HAP-1 (cell line): ENCODE measurements at regions not wholly inside any gene's neighbourhood (a gene's known extent, or its start where the extent isn't known, plus 50 kb on each side); places are given as distances from the start of the nearest gene placed in this dataset.

Experiments
- DNase-seq, 2 experiments: peaks; one replicate each; pipeline ENCODE4 v3.0.0-alpha.2; 2016 to 2020; ENCODE audit warnings: low spot score in 2 of 2
- H3K27me3 ChIP-seq: fragments of 250-450 bp; sonication (Bioruptor Pico); 2 replicates; pipeline ENCODE4 v1.5.1; 2020; ENCODE audit warnings: low read depth, mild to moderate bottlenecking, moderate library complexity
- H3K36me3 ChIP-seq: fragments of 250-450 bp; sonication (Bioruptor Pico); replicated peaks from 2 replicates; pipeline ENCODE4 v1.5.1; 2020; ENCODE audit warnings: mild to moderate bottlenecking
- H3K4me1 ChIP-seq: fragments of 250-450 bp; sonication (Bioruptor Pico); 2 replicates; pipeline ENCODE4 v1.5.1; 2020; ENCODE audit warnings: mild to moderate bottlenecking
- H3K4me3 ChIP-seq: fragments of 250-450 bp; sonication (Bioruptor Pico); 2 replicates; pipeline ENCODE4 v1.5.1; 2020; ENCODE audit warnings: mild to moderate bottlenecking, moderate library complexity
- H3K9me3 ChIP-seq: fragments of 250-450 bp; sonication (Bioruptor Pico); 2 replicates; pipeline ENCODE4 v1.5.1; 2020; ENCODE audit warnings: mild to moderate bottlenecking, moderate library complexity
- in situ Hi-C: fragments of 300-500 bp; cut with MboI; formaldehyde crosslinking; loops from 3 replicates; pipeline ENCODE4 v1.14.3; 2020; ENCODE audit warnings: low sequenced_read_pairs, inconsistent platforms, mixed read lengths

GRCh38 chr20:20939006-20939405 lies 167.2 kb downstream of the LINC00237 start:
- no peaks in the 10 kb centered on the region for H3K27me3 ChIP-seq
- DNase-seq = no peak
- in situ Hi-C loops = no loop called here
- H3K4me3 ChIP-seq = no peak overlapping the region
- H3K4me1 ChIP-seq = no peaks in the 10 kb centered on the region
- H3K9me3 ChIP-seq = no peaks in the 10 kb centered on the region
- H3K36me3 ChIP-seq = no peaks in the 10 kb centered on the region

GRCh38 chr20:20938599-20938998 lies 167.6 kb downstream of the LINC00237 start:
- H3K9me3 ChIP-seq = no peaks in the 10 kb centered on the region
- H3K36me3 ChIP-seq = no peaks in the 10 kb centered on the region
- in situ Hi-C loops = no loop called here
- H3K4me3 ChIP-seq = no peak overlapping the region
- no peaks in the 10 kb centered on the region for H3K27me3 ChIP-seq
- DNase-seq = no peak
- no peaks in the 10 kb centered on the region for H3K4me1 ChIP-seq

- in situ Hi-C loops = no loop called here
Measured at GRCh38 chr20:20938131-20938530, 168.0 kb downstream of the LINC00237 start.

GRCh38 chr20:20933142-20933958 lies 172.8 kb downstream of the LINC00237 start:
- no peak for DNase-seq
- Histone ChIP-seq H3K4me3 (no peak overlapping the region), H3K9me3 (no peaks in the 10 kb centered on the region), H3K27me3 (no peaks in the 10 kb centered on the region), H3K36me3 (no peaks in the 10 kb centered on the region), H3K4me1 (no peaks in the 10 kb centered on the region)
- in situ Hi-C loops = no loop called here

More at GRCh38 chr20:20938131-20938530, 168.0 kb downstream of the LINC00237 start:
- Histone ChIP-seq H3K4me3 (no peak overlapping the region), H3K36me3 (no peaks in the 10 kb centered on the region), H3K27me3 (no peaks in the 10 kb centered on the region), H3K4me1 (no peaks in the 10 kb centered on the region), H3K9me3 (no peaks in the 10 kb centered on the region)
- DNase-seq = no peak

- in situ Hi-C loops = no loop called here
- H3K4me1 ChIP-seq = no peaks in the 10 kb centered on the region
- H3K36me3 ChIP-seq = no peaks in the 10 kb centered on the region
- no peaks in the 10 kb centered on the region for H3K9me3 ChIP-seq
- no peak for DNase-seq
- H3K27me3 ChIP-seq = no peaks in the 10 kb centered on the region
- no peak overlapping the region for H3K4me3 ChIP-seq
Measured at GRCh38 chr20:20932156-20932555, 174.0 kb downstream of the LINC00237 start.

- Histone ChIP-seq H3K4me3 (no peak overlapping the region), H3K36me3 (no peaks in the 10 kb centered on the region), H3K4me1 (no peaks in the 10 kb centered on the region), H3K9me3 (no peaks in the 10 kb centered on the region), H3K27me3 (no peaks in the 10 kb centered on the region)
- in situ Hi-C loops = no loop called here
- no peak for DNase-seq
Measured at GRCh38 chr20:20931632-20932031, 174.5 kb downstream of the LINC00237 start.

- Histone ChIP-seq H3K4me3 (no peak overlapping the region), H3K27me3 (no peaks in the 10 kb centered on the region), H3K9me3 (no peaks in the 10 kb centered on the region), H3K36me3 (no peaks in the 10 kb centered on the region), H3K4me1 (no peaks in the 10 kb centered on the region)
- DNase-seq = no peak
- in situ Hi-C loops = no loop called here
Measured at GRCh38 chr20:20931024-20931423, 175.1 kb downstream of the LINC00237 start.

- H3K27me3 ChIP-seq = no peaks in the 10 kb centered on the region
Measured at GRCh38 chr20:20930500-20930899, 175.7 kb downstream of the LINC00237 start.

GRCh38 chr20:20929341-20929740 lies 176.8 kb downstream of the LINC00237 start:
- DNase-seq = no peak
- H3K4me3 ChIP-seq = no peak overlapping the region
- no peaks in the 10 kb centered on the region for H3K27me3 ChIP-seq
- H3K36me3 ChIP-seq = no peaks in the 10 kb centered on the region
- no peaks in the 10 kb centered on the region for H3K9me3 ChIP-seq
- in situ Hi-C loops = no loop called here
- no peaks in the 10 kb centered on the region for H3K4me1 ChIP-seq

More at GRCh38 chr20:20930500-20930899, 175.7 kb downstream of the LINC00237 start:
- Histone ChIP-seq H3K4me3 (no peak overlapping the region), H3K4me1 (no peaks in the 10 kb centered on the region), H3K9me3 (no peaks in the 10 kb centered on the region), H3K36me3 (no peaks in the 10 kb centered on the region)
- in situ Hi-C loops = no loop called here
- DNase-seq = no peak

- no peaks in the 10 kb centered on the region for H3K4me1 ChIP-seq
- 0 out of 2 replicates have a peak, but pooled peaks cover 2% of the 10 kb centered on the region for H3K9me3 ChIP-seq
- DNase-seq = no peak
- H3K27me3 ChIP-seq = no peaks in the 10 kb centered on the region
- in situ Hi-C loops = no loop called here
- H3K36me3 ChIP-seq = no peaks in the 10 kb centered on the region
- H3K4me3 ChIP-seq = no peak overlapping the region
Measured at GRCh38 chr20:20926222-20926905, 179.8 kb downstream of the LINC00237 start.

GRCh38 chr20:20920433-20920832 lies 185.7 kb downstream of the LINC00237 start:
- H3K4me1 ChIP-seq = no peaks in the 10 kb centered on the region
- no peaks in the 10 kb centered on the region for H3K27me3 ChIP-seq
- 0 out of 2 replicates have a peak, but pooled peaks cover 2% of the 10 kb centered on the region for H3K9me3 ChIP-seq
- H3K4me3 ChIP-seq = no peak overlapping the region
- no peaks in the 10 kb centered on the region for H3K36me3 ChIP-seq
- in situ Hi-C loops = no loop called here
- DNase-seq = no peak

GRCh38 chr20:20915844-20916243 lies 190.3 kb downstream of the LINC00237 start:
- DNase-seq = no peak
- no peaks in the 10 kb centered on the region for H3K27me3 ChIP-seq
- in situ Hi-C loops = no loop called here
- H3K4me3 ChIP-seq = no peak overlapping the region
- no peaks in the 10 kb centered on the region for H3K9me3 ChIP-seq
- H3K4me1 ChIP-seq = no peaks in the 10 kb centered on the region
- H3K36me3 ChIP-seq = no peaks in the 10 kb centered on the region

- Histone ChIP-seq H3K9me3 (no peaks in the 10 kb centered on the region), H3K27me3 (no peaks in the 10 kb centered on the region), H3K4me1 (no peaks in the 10 kb centered on the region), H3K36me3 (no peaks in the 10 kb centered on the region), H3K4me3 (no peak overlapping the region)
- in situ Hi-C loops = no loop called here
- no peak for DNase-seq
Measured at GRCh38 chr20:20904501-20904831, 192.0 kb upstream of the RALGAPA2 start.

- H3K4me3 ChIP-seq = no peak overlapping the region
- DNase-seq = no peak
- no peaks in the 10 kb centered on the region for H3K9me3 ChIP-seq
- H3K27me3 ChIP-seq = no peaks in the 10 kb centered on the region
- in situ Hi-C loops = no loop called here
- H3K36me3 ChIP-seq = no peaks in the 10 kb centered on the region
- H3K4me1 ChIP-seq = no peaks in the 10 kb centered on the region
Measured at GRCh38 chr20:20903773-20904500, 191.5 kb upstream of the RALGAPA2 start.
